Transverse colon (tissue), 4 donors: ENCODE measurements at regions not wholly inside any gene's neighbourhood (a gene's known extent, or its start where the extent isn't known, plus 50 kb on each side); places are given as distances from the start of the nearest gene placed in this dataset.

ENCODE experiments used
- DNase-seq: peaks from one replicate; pipeline ENCODE4 v3.0.0-alpha.2; 2019
- H3K27ac ChIP-seq, 4 donors: fragments of 200-600 bp; sonication (generic); 2 replicates each; pipeline ENCODE4 v1.5.1; 2016 to 2018; ENCODE audit warnings: inconsistent platforms in 4 of 4
- H3K27me3 ChIP-seq: fragments of 200-600 bp; sonication (generic); 2 replicates; pipeline ENCODE4 v1.5.1; 2017; ENCODE audit warnings: inconsistent platforms
- H3K36me3 ChIP-seq, 4 donors: fragments of 200-600 bp; sonication (generic); 2 replicates each; pipeline ENCODE4 v1.5.1; 2017 to 2019; ENCODE audit warnings: inconsistent platforms in 4 of 4
- H3K4me1 ChIP-seq, 4 donors: fragments of 200-600 bp; sonication (generic); 2 replicates each; pipeline ENCODE4 v1.5.1; 2017 to 2020; ENCODE audit warnings: inconsistent platforms in 4 of 4
- H3K4me3 ChIP-seq, 4 donors: fragments of 200-600 bp; sonication (generic); 1 replicate in 1 of 4; 2 replicates in 3 of 4; pipeline versions ENCODE4 v1.5.1 to v1.6.1; 2017 to 2019; ENCODE audit warnings: inconsistent platforms in 4 of 4
- H3K9me3 ChIP-seq, 2 donors: fragments of 200-600 bp; sonication (generic); 2 replicates each; pipeline ENCODE4 v1.5.1; 2017 to 2019; ENCODE audit warnings: inconsistent platforms in 2 of 2
- EP300 ChIP-seq: sonication (generic); formaldehyde crosslinking; IDR thresholded peaks from one replicate; pipeline ENCODE4 v1.6.1; 2017; ENCODE audit warnings: antibody characterized with exemption, low read depth
- POLR2A ChIP-seq: fragments of 450-650 bp; IDR thresholded peaks from one replicate; pipeline ENCODE4 v1.6.1; 2016; ENCODE audit warnings: antibody characterized with exemption, mild to moderate bottlenecking, moderate library complexity
- POLR2AphosphoS5 ChIP-seq, 3 donors: sonication (generic); formaldehyde crosslinking; IDR thresholded peaks; one replicate each; pipeline ENCODE4 v1.6.1; 2016; ENCODE audit warnings: antibody characterized with exemption in 3 of 3
- WGBS, 2 donors: methylation state at CpG; one replicate each; pipeline ENCODE4 v1.1.5; 2018; ENCODE audit warnings: low coverage in 1 of 2; 5-methylcytosine and 5-hydroxymethylcytosine counted together
- in situ Hi-C, 4 donors: fragments of 200-750 bp; cut with MboI; loops; one replicate each; pipeline versions ENCODE4 v1.15.0 to v1.15.1; 2017; ENCODE audit warnings: low sequenced_read_pairs in 3 of 4, low pct_ligation_motif_present in 1 of 4, low pct_unique_long_range_greater_than_20kb in 1 of 4
- intact Hi-C: fragments of 100-400 bp; cut with DNase I; formaldehyde crosslinking; loops from one replicate; pipeline ENCODE4 v1.15.1; 2023; ENCODE audit warnings: low total_unique reads
- TF ChIP-seq, protein P1 (sequence below), 5 experiments: fragments of 200-600 bp in 3 of 5; fragments of 450-650 bp in 2 of 5; sonication (generic) in 3 of 5; IDR thresholded peaks; 1 replicate in 2 of 5; 2 replicates in 3 of 5; pipeline ENCODE4 v1.5.1; 2016 to 2017; ENCODE audit warnings: antibody characterized with exemption in 5 of 5, inconsistent platforms in 3 of 5, mild to moderate bottlenecking in 2 of 5, moderate library complexity in 1 of 5

GRCh38 chr4:176595257-176595656 is 197.5 kb downstream of the VEGFC start:
- Histone ChIP-seq H3K36me3 (no peaks in the 10 kb centered on the region), H3K27me3 (no peaks in the 10 kb centered on the region), H3K27ac (no peak overlapping the region), H3K4me1 (no peaks in the 10 kb centered on the region), H3K9me3 (no peaks in the 10 kb centered on the region), H3K4me3 (no peak overlapping the region)
- intact Hi-C loops (no loop called here), in situ Hi-C loops (no loop called here)
- TF ChIP-seq POLR2AphosphoS5 (IDR thresholded peaks at IDR 0.05) = no peak
- no peak for TF ChIP-seq POLR2A
- TF ChIP-seq, protein P1, sequence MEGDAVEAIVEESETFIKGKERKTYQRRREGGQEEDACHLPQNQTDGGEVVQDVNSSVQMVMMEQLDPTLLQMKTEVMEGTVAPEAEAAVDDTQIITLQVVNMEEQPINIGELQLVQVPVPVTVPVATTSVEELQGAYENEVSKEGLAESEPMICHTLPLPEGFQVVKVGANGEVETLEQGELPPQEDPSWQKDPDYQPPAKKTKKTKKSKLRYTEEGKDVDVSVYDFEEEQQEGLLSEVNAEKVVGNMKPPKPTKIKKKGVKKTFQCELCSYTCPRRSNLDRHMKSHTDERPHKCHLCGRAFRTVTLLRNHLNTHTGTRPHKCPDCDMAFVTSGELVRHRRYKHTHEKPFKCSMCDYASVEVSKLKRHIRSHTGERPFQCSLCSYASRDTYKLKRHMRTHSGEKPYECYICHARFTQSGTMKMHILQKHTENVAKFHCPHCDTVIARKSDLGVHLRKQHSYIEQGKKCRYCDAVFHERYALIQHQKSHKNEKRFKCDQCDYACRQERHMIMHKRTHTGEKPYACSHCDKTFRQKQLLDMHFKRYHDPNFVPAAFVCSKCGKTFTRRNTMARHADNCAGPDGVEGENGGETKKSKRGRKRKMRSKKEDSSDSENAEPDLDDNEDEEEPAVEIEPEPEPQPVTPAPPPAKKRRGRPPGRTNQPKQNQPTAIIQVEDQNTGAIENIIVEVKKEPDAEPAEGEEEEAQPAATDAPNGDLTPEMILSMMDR (IDR thresholded peaks at IDR 0.05) = no peak
- no peak for TF ChIP-seq EP300
- WGBS, 2 donors = 43 to 53% methylated on average over 1 of the region's 1 CpG
- DNase-seq = no peak

GRCh38 chr4:176601124-176601523 is 191.6 kb downstream of the VEGFC start:
- TF ChIP-seq POLR2A = no peak
- TF ChIP-seq, protein P1 (IDR thresholded peaks at IDR 0.05) = no peak
- TF ChIP-seq EP300 = no peak
- TF ChIP-seq POLR2AphosphoS5 (IDR thresholded peaks at IDR 0.05) = no peak
- no peaks in the 10 kb centered on the region for H3K9me3 ChIP-seq
- intact Hi-C loops = no loop called here

GRCh38 chr4:176607807-176608206 is 184.9 kb downstream of the VEGFC start:
- H3K27me3 ChIP-seq = no peaks in the 10 kb centered on the region
- WGBS, 2 donors = 90 to 91% methylated on average over 11 of the region's 11 CpGs
- no peaks in the 10 kb centered on the region for H3K9me3 ChIP-seq
- in situ Hi-C loops (no loop called here), intact Hi-C loops (no loop called here)
- H3K27ac ChIP-seq = no peak overlapping the region
- H3K4me3 ChIP-seq = no peak overlapping the region
- H3K36me3 ChIP-seq = no peaks in the 10 kb centered on the region
- no peak for DNase-seq
- TF ChIP-seq, protein P1 (IDR thresholded peaks at IDR 0.05) = no peak
- no peaks in the 10 kb centered on the region for H3K4me1 ChIP-seq

More at GRCh38 chr4:176601124-176601523, 191.6 kb downstream of the VEGFC start:
- DNase-seq = no peak
- Histone ChIP-seq H3K27ac (no peak overlapping the region), H3K4me3 (no peak overlapping the region), H3K36me3 (no peaks in the 10 kb centered on the region), H3K4me1 (no peaks in the 10 kb centered on the region), H3K27me3 (no peaks in the 10 kb centered on the region)
- in situ Hi-C loops = no loop called here
- WGBS, 2 donors = 82 to 89% methylated on average over 3 to 9 of the region's 9 CpGs

DNA sequence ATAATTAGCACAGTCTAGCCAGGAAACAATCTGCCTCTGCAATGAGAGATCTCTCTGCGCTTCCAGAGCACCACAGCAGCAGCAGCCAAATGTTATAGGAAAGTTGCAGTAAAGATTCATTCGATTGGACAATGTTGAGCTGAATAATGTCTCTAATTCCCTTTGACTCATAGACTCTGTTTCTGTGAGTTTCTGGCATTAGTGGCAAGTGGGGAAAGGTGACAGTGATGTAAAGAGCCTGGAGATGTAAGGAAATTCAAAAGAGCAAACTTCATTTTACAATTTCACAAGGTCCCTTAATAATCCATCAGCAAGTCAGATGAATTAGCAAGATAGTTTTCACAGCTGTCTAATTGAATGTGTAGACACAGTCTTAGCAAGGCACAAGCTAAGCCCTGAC is 184.4 kb downstream of the VEGFC start:
- TF ChIP-seq, protein P1 (IDR thresholded peaks at IDR 0.05) = no peak
- TF ChIP-seq POLR2AphosphoS5 (IDR thresholded peaks at IDR 0.05) = no peak
- no peak for TF ChIP-seq EP300
- TF ChIP-seq POLR2A = no peak
- DNase-seq = no peak
- Histone ChIP-seq H3K9me3 (no peaks in the 10 kb centered on the region), H3K27me3 (no peaks in the 10 kb centered on the region), H3K4me1 (no peaks in the 10 kb centered on the region), H3K27ac (no peak overlapping the region), H3K4me3 (no peak overlapping the region), H3K36me3 (no peaks in the 10 kb centered on the region)
- in situ Hi-C loops (no loop called here), intact Hi-C loops (no loop called here)
- WGBS, 2 donors = 88 to 100% methylated on average over 1 to 2 of the region's 2 CpGs
